GM12873 (cell line): ENCODE measurements at regions not wholly inside any gene's neighbourhood (a gene's known extent, or its start where the extent isn't known, plus 50 kb on each side); places are given as distances from the start of the nearest gene placed in this dataset.

Source experiments
- CTCF ChIP-seq: IDR thresholded peaks from 2 replicates; pipeline ENCODE4 v1.5.1; 2012; ENCODE audit warnings: low read depth, mild to moderate bottlenecking, moderate library complexity, low read length, control low read depth; ENCODE audit not compliant: insufficient read depth; ENCODE audit errors: missing control alignments

- TF ChIP-seq CTCF, result no peak
Observed at GRCh38 chr6:91299544-91300491, 712.9 kb upstream of the MAP3K7 start.

- no peak for TF ChIP-seq CTCF
Observed at GRCh38 chr6:91298543-91299145, 711.8 kb upstream of the MAP3K7 start.

GRCh38 chr6:91293395-91293794 is 706.5 kb upstream of the MAP3K7 start:
- TF ChIP-seq CTCF, result no peak

GRCh38 chr6:91291071-91291470 is 704.2 kb upstream of the MAP3K7 start:
- TF ChIP-seq CTCF, result no peak

GRCh38 chr6:91288741-91289140 is 701.9 kb upstream of the MAP3K7 start:
- no peak for TF ChIP-seq CTCF

GRCh38 chr6:91281901-91282300 is 695.0 kb upstream of the MAP3K7 start:
- no peak for TF ChIP-seq CTCF

- no peak for TF ChIP-seq CTCF
Observed at GRCh38 chr6:91280494-91280830, 693.6 kb upstream of the MAP3K7 start.
